GM19324 (cell line): ENCODE measurements at regions not wholly inside any gene's neighbourhood (a gene's known extent, or its start where the extent isn't known, plus 50 kb on each side); places are given as distances from the start of the nearest gene placed in this dataset.

Source experiments
- ATAC-seq: cut with Tn5 transposase; IDR thresholded peaks from one replicate; pipeline ENCODE4 v1.9.1; 2021; ENCODE audit warnings: mild to moderate bottlenecking, moderate library complexity; ENCODE audit not compliant: unreplicated experiment, low FRiP score

DNA sequence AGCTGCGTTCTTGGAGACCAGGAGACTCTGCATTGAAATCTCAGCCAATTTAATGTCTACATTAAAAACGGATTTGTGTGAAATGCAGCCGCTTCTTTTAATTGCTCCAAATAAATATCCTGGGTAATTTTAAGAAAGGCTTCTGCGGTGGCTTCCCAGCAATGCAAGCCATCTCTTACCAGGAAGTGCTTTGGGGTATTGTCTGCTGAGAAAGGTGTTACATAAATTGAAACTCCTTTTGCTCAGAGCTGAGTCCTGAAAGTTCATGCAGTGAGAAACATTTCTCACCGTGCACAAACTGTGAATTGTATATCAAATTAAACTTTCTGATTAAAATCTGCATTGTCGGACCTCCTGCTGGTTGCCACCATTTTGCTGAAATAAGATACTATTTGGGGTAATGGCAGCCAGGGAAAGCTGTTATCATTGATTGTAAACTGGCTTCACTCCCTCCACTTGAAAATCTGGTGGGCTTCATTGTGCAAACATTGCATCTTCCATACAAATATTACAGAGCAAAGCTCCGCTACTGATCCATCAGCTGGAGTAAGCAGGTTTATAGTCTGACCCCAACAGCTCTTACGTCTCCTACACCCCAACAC is 59.5 kb downstream of the ZIC5 start:
- no peak for ATAC-seq

DNA sequence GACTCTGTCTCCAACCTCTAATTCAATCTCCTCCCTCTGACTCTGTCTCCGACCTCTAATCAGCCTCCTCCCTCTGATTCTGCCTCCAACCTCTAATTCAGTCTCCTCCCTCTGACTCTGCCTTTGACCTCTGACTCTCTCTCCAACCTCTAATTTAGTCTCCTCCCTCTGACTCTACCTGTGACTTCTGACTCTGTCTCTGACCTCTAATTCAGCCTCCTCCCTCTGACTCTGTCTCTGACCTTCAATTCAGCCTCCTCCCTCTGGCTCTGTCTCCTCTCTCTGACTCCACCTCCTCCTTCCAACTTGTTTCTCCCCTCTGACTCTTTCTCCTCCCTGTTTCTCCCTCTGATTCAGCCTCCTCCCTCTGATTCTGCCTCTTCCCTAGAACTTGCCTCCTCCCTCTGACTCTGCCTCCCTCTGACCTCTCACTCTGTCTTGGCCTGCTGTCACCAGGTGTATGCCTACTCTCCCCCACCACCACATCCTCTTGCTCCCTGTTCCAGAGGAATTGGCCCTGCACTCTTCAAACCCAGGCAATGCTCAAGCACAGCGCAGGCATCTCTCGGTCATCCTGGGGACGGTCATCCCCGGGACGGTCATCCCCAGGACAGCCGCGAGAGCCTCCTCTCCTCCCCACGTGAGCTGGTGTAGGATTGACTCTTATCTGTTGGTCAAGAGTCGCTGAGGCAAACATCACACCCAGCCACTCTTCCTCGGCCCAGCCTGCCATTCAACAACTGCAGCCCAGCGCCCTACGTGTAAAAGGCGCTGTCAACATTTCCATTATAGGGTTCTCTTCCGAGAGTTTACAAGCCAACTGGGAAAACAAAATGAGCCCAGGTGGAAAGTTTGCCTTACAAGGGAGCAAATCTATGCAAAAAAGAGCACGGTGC is 60.2 kb downstream of the ZIC5 start:
- ATAC-seq: no peak

DNA sequence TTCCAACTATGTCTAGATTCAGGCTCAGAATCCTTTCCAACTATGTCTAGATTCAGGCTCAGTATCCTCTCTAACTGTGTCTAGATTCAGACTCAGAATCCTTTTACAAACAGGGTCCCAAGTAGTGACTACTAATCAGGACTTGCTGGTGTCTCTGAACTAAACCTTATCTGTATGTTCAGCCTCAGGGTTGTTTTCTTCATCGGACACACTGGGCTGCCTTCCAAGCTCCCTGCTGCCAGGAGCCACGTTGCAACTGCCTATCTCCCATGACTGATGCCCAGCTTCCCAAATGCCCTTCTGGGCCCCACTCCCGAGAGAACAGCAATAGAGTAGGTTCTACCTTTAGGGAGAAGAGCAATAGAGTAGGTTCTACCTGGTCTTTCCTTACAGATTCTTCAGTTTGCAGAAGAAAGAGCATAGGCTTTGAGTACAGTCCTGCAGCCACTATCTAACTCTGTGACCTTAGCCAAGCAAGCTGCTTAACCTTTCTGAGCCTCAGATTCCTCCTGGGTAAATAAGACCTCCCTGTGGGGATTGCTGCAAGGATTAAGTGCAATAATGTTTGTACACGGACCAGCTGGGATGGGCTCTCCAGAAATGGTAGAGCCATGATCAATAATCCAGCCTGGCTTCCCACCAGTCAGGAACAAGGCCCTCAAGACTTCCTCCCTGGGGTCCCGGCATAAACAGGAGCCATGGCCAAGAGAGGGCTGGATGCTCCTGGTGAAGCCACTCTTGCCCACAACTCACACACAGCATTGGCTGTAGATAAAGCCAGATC is 61.5 kb downstream of the ZIC5 start:
- no peak for ATAC-seq

DNA sequence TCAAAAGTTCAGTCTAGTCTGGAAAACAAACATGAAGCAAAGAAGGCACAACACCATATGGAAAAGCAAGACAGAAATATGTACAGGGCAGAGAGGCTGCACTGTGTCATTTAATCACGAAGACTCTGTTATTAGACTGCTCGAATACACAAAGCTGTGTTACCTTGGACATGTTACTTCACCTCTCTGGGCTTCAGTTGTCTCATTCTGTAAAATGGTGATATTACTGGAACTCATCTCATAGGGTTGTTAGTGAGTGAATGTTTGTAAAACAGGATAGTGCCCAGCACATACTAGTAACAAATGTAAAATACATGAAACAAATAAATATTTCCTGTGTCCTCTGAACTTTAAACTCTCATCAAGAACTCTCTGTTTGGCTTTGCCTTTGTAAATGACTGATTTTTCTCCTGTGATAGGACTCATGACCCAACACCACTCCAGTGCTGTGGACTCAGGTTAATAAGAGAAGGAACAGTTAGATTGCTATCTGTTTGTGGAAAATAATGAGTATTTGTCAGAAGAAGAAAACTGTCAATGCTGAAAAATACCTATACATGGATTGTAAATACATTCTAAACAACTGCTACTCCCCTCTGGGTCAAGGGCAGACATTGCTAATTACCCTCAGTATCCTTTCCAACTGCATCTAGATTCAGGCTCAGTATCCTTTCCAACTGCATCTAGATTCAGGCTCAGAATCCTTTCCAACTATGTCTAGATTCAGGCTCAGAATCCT is 62.3 kb downstream of the ZIC5 start:
- no peak for ATAC-seq

DNA sequence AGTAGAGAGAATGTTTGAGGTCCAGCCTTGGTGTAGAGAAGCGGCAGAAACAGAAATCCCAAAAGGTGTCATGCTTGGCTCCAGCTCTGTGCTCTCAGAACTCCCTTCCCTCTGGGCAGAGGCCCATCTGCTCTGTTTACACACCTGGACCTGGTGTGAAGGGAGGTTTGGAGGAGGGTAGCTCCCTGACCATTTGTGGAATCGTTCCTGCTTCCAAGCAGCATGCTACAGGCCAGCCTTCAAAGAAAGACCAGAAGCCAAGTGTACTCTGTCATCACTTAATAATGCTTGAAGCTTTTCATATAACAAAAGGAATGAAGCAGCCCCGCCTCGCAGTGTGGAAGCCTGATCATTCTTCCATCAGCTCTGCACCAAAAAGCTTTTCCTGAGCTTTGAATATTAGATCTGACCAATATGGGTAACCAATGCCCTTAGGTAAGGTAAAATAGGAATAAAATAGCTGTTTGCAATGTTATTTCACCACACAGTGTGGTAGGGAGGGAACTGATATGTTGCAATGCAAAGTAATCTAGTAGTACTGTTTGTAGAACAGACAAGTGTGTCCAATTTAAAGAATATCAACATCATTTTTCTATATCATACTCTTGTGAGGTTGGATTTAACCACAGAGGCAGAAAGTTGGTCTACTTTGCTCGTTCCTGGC is 63.3 kb downstream of the ZIC5 start:
- ATAC-seq: no peak

DNA sequence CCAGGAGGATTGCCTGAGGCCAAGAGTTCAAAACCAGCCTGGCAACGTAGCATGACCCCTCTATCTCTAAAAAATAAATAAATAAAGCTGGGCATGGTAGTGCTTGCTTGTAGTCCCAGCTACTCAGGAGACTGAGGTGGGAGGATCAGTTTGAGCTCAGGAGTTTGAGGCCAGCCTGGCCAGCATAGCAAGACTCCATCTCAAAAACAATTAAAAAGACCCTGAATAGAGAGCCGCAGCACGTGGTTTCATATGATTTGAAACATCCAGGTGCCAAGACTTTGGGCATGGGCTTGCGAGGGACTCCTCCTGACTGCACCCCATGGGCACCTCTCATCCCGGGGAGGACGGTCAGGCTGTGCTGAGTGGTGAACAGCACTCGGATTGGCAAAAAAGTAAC is 63.9 kb downstream of the ZIC5 start:
- ATAC-seq: no peak

DNA sequence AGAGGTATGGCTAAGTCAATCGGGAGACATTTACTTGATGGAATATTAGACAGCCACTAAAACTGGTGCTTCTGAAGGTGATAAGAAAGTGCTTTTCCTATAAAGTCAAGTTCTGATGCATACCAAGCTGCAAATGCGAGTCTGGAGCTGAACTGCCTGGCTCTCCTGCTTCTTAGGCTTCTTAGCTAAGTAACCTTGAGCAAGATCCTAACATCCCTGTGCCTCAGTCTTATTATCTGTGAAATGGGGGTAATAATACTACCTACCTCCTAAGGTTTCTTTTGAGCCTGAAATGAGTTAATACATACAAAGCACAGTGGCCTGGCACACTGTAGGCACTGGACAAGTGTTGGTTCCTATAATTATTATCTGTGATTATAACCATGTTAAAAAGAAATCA is 64.5 kb downstream of the ZIC5 start:
- ATAC-seq: no peak

DNA sequence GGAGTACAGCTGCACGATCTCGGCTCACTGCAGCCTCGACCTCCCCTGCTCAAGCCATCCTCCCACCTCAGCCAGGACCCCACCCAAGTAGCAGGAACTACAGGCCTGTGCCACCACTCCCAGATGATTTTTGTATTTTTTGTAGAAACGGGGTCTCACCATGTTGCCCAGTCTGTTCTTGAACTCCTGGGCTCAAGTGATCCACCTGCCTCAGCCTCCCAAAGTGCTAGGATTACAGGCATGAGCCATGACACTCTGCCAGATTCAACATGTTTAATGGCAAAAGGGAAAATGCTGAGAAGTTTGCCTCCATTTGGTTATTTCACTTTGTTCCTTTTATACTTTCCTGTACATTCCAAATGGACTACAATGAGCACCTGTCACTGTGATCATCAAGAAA is 65.8 kb downstream of the ZIC5 start:
- no peak for ATAC-seq

DNA sequence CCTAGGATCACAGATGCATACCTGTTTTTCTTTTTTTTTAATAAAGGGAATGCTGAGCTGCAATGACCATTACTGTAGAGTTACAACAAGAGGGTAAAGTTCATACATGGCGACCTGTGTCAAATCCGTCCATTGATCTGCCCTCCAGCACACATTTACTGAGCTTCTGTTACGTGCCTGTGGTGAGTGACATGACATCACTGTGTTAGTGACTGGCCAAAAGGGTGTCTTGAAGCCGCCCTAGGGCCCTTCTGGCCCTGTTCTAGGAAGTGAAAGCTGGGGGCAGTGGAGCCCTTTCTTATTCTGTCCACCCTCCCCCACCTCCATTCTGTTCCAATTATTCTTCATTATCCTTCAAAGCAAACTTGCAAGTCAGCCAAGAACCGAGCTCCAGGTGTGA is 66.3 kb downstream of the ZIC5 start:
- ATAC-seq: no peak

DNA sequence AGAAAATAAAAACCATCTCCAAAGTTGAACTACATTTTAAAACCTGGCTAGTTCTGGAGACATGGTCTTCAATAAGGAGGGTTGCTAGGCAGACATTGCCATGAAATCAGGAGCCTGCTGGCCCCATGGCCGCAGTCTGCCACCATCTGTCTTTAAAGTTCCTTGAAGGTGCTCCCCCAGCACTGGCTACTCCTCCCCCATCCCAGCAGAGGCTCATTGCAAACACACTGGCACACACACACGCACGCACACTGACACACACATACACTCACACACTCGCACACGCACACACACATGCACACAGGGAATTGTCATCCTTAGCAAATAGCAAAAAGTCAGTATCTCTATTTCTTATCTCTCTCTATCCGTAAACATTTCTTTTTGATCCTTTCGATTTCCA is 68.4 kb downstream of the ZIC5 start:
- no peak for ATAC-seq

DNA sequence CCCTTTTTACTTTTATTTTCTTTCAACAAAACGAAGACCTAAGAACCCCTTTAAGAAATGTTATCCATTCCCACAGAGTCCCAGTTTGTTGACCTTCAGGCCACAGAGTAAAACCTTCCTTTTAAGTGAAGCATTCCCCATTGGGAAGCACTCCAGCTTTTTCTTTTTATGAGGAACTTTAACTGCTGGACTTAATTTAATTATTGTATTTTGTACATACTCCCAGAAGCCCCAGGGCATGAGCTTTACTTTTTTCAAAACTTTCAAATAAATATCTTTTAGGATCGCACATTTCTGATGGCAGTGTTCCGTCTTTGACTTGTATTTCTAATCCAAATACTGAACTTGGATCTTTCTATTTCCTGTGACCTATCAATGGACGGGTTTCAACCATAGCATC is 68.9 kb downstream of the ZIC5 start:
- ATAC-seq: no peak

DNA sequence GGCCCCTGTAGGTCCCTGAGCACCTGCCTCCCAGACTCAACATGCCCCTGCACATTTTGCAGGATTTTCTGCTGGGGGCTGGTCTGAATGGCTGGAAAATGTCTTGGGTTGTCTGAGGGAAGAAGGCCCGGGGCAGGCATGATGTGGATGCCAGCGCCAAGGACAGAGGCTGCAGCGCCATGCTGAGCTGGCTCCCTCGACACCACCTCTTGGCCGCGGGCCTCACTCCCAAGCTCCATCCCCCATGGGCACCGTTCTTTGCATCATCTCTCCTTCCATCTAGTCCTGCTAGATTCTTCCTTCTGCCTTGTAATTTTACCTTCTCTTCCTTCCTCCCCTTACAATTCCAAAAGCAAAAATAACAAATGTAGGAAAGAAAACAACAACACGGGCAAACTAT is 70.6 kb downstream of the ZIC5 start:
- ATAC-seq: no peak

DNA sequence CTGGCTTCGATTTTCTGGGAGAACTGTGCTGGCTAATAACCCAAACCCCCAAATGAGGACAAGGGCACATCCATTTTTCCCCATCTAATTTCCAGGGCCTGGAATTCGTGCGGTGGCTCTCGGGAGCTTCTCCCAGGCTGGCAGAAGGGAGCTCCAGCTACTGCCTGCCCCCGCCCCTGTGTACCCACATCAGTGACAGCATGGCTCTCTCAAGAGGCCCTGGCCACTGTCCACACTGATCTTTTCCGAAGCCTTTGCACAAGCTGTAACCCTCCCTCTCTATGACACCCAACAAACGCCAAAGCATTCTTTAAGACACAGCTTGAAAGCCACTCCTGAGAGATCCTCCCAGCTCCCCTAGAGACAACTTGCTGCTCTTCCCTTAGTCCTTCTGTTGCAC is 73.1 kb downstream of the ZIC5 start:
- ATAC-seq: no peak

DNA sequence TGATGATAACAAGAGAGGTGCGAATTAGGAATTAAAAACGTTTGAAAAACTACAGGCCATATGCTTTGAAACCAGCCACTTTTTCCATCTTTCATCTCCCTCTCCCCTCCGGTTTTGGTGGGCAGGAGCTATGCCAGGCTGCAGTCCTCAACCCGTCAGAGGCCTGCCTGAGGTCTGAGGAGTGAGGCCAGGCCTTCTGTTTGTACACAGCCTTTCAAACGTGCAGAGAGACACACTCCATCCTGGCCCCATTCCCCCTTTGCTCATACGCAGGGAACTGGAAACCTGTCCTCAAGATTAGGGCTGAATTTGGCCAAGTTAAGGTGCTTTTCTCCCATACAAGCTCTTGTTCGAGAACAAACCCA is 74.5 kb downstream of the ZIC5 start:
- ATAC-seq: no peak

DNA sequence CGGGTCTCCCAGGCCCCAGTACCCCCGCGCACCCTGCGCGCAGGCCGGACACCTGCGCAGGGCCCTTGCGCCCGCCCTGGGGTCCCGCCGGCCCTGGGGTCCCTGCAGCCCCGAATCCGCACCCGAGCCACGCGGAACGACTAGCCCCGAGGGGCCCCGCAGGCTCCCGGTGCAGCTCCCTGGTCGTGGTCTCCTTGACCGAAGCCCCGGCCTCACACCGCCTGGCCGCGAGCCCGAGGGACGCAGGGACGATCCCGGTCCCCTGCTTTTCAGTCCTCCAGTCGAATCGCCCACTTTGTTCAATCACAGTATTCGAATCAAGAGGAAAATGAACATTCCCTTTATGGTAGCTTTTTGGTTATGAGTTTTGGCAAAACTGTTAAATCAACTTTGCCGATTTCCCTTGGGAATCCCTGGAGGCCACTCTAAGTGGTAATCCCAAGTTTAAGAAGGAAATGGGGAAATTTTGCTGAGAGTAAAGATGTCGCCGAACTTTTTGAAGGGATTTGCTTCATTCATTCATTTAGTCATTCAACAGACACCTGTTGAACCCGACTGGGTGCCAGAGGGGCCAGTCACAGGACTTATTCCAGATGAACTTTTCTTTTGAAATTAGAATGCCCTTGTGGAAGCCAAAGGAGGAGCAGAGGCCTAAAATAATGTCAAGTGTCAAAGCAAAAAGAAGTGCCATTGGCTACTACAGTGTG is 75.0 kb downstream of the ZIC5 start:
- no peak for ATAC-seq

DNA sequence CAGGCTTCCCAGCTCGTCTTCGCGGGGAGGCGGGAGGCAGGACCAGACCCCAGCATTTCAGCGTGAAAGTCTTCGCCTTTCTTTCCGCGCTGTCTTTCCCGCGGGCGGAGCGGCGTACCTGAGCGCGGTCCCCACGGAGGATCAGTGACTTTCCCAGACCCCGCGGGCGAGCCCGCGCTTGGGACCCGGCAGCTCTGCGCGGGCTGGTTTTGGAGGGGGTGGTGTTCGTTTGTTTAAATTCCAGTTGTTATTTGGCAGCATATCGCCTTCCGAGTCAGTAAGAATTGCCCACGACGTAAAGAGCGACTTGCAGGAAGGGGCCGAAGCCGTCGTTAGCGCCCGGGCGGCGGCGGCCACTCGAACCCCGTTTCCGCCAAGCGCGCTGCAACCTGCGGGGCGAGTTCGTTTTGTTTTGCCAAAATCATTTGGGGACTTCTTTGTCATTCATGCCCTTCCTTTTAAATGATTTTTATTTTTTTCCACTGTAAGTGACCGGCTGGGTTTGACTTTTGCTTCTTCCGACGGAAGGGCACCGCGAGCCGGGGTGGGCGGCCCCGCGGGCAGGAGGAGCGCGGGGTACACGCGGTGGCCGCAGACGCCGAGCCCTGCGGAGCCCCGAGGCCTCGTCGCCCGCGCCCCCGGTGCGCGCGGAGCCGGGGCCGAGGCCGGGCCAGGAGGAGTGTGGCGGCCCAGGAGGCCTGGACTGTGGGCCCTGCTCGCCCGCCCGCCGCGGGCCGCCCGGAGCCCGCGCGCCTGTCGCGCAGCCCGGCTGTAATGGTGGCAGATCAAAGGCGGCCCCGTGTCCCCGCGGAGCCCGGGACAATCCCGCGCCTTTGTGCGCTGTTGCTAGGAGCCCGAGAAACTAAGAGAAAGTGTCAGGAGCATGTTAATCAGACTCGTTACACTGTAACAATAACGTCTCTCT is 75.9 kb downstream of the ZIC5 start:
- ATAC-seq: no peak

DNA sequence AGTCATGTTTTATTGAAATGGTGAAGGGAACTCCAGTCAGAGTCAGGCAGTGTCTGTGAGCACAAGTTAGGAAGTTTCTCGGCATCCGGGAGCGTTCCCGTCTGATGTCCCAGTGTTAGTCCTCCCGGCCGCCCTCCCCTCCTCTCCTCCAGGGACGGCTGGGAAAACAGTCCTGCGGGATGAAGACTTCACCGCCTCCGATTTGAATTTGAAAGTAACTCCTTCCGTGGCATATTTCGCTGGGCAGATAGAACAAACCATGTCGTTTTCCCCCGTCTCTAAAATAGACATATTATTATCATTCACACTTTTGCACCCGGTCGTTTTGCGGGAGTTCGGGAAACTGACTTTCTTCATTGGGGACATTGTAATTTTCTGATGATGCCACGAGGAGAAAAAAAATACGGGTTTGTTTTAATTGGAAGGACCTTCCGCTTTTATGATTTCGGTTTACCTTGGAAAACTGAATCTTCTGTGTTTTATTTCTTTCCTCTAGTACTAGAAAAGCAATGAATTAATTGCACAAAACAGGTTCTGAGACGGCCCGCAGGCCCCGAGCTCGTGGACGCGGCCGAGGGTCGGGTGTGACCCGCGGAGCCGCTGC is 76.6 kb downstream of the ZIC5 start:
- no peak for ATAC-seq

DNA sequence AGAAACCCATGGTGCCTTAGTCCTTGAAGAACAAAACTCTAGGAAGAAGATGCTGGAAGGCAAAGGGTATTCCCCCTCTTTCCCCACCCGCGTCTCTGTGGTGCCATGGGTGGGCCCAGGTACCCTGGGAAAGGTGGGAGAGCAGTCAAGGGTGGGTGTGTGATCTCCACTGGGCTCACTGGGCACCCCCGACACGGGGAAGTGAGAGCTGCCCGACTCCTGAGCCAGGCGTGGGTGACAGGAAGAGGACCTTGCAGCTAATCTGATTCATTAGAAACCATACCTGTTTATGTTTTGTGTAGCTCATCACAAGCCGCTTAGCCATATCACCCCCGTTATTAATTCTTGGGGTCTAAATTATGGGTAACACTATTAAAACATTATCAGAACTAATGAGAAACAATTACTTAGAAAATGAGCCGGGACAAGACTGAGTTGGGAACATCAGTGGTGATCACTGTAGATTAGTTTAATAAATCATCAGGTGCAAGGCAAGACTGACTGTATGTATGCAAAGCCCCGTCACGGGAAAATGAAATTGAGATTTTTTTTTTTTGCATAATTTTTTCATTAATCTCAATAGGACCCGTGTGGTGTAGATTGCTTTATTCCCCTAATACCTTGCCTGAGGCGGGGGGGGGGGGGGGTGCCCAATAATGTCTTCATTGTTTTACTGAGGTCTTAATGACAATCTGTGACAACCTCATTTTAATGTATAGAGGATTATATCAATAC is 77.3 kb downstream of the ZIC5 start:
- no peak for ATAC-seq
